Gastrocnemius medialis (tissue), 4 donors: ENCODE measurements at regions not wholly inside any gene's neighbourhood (a gene's known extent, or its start where the extent isn't known, plus 50 kb on each side); places are given as distances from the start of the nearest gene placed in this dataset.

Source experiments
- ATAC-seq, 2 donors: fragments of 150-250 bp; one replicate each; pipeline ENCODE4 v1.9.1; 2016
- DNase-seq, 2 donors: peaks; one replicate each; pipeline ENCODE4 v3.0.0-alpha.2; 2019
- H3K27ac ChIP-seq, 4 donors: fragments of 200-600 bp; sonication (generic); 1 replicate in 1 of 4; 2 replicates in 3 of 4; pipeline ENCODE4 v1.5.1; 2016 to 2018; ENCODE audit warnings: mild to moderate bottlenecking in 2 of 4, moderate library complexity in 1 of 4
- H3K27me3 ChIP-seq, 3 donors: fragments of 200-600 bp; sonication (generic) in 2 of 3; 1 replicate in 1 of 3; 2 replicates in 2 of 3; pipeline versions ENCODE4 v1.5.1 to v1.6.0; 2016 to 2019; ENCODE audit warnings: mild to moderate bottlenecking in 1 of 3, moderate library complexity in 1 of 3
- H3K36me3 ChIP-seq, 2 donors: fragments of 200-600 bp; sonication (generic) in 1 of 2; one replicate each; pipeline ENCODE4 v1.5.1; 2017 to 2018
- H3K4me1 ChIP-seq, 2 donors: fragments of 200-600 bp; sonication (generic) in 1 of 2; one replicate each; pipeline ENCODE4 v1.5.1; 2016 to 2017; ENCODE audit warnings: mild to moderate bottlenecking in 2 of 2
- H3K4me3 ChIP-seq, 4 donors: fragments of 200-600 bp; sonication (generic) in 3 of 4; 1 replicate in 1 of 4; 2 replicates in 3 of 4; pipeline ENCODE4 v1.5.1; 2016 to 2019; ENCODE audit warnings: mild to moderate bottlenecking in 2 of 4
- H3K9me3 ChIP-seq, 3 donors: fragments of 200-600 bp; sonication (generic) in 2 of 3; 1 replicate in 1 of 3; 2 replicates in 2 of 3; pipeline ENCODE4 v1.5.1; 2016 to 2019
- CTCF ChIP-seq, 5 experiments: fragments of 450-650 bp in 3 of 5; fragments of 200-600 bp in 2 of 5; sonication (generic) in 2 of 5; IDR thresholded peaks in 4 of 5; conservative IDR thresholded peaks in 1 of 5; 1 replicate in 4 of 5; 2 replicates in 1 of 5; pipeline ENCODE4 v1.5.1; 2016 to 2019; ENCODE audit warnings: antibody characterized with exemption in 5 of 5, mild to moderate bottlenecking in 3 of 5, moderate library complexity in 3 of 5
- POLR2A ChIP-seq, 2 donors: fragments of 450-650 bp; IDR thresholded peaks; one replicate each; pipeline ENCODE4 v1.6.1; 2017; ENCODE audit warnings: antibody characterized with exemption in 2 of 2, mild to moderate bottlenecking in 2 of 2, moderate library complexity in 2 of 2
- in situ Hi-C, 4 donors: fragments of 200-750 bp; cut with MboI; loops; one replicate each; pipeline versions ENCODE4 v1.15.0 to v1.8.0; 2017; ENCODE audit warnings: low sequenced_read_pairs in 4 of 4
- intact Hi-C: fragments of 100-400 bp; cut with DNase I; formaldehyde crosslinking; loops from one replicate; pipeline ENCODE4 v1.15.1; 2023; ENCODE audit warnings: low total_unique reads

- H3K27me3 ChIP-seq, result no peaks in the 10 kb centered on the region
- no peak for DNase-seq
- H3K4me1 ChIP-seq, result no peaks in the 10 kb centered on the region
- intact Hi-C loops, result no loop called here
- in situ Hi-C loops, result no loop called here
- H3K27ac ChIP-seq, result no peak overlapping the region
- ATAC-seq, result no peak
- TF ChIP-seq POLR2A (IDR thresholded peaks at IDR 0.05) (no peak), CTCF (IDR thresholded peaks at IDR 0.05 in 4 of 5, conservative IDR thresholded peaks at IDR 0.05 in 1 of 5) (no peak)
- H3K36me3 ChIP-seq, result no peaks in the 10 kb centered on the region
- no peak overlapping the region for H3K4me3 ChIP-seq
- H3K9me3 ChIP-seq, result no peaks in the 10 kb centered on the region
Measured at GRCh38 chr5:147152086-147152485, 82.7 kb upstream of the STK32A start.

- Histone ChIP-seq H3K27me3 (no peaks in the 10 kb centered on the region), H3K9me3 (no peaks in the 10 kb centered on the region), H3K4me3 (no peak overlapping the region), H3K27ac (no peak overlapping the region), H3K4me1 (no peaks in the 10 kb centered on the region), H3K36me3 (no peaks in the 10 kb centered on the region)
- in situ Hi-C loops (no loop called here), intact Hi-C loops (no loop called here)
- DNase-seq (no peak), ATAC-seq (no peak)
- no peak for TF ChIP-seq POLR2A (IDR thresholded peaks at IDR 0.05)
- TF ChIP-seq CTCF (IDR thresholded peaks at IDR 0.05 in 4 of 5, conservative IDR thresholded peaks at IDR 0.05 in 1 of 5), result no peak
Measured at GRCh38 chr5:147154809-147155208, 80.0 kb upstream of the STK32A start.

- H3K4me3 ChIP-seq, result no peak overlapping the region
- H3K27me3 ChIP-seq, result no peaks in the 10 kb centered on the region
- intact Hi-C loops (no loop called here), in situ Hi-C loops (no loop called here)
- H3K4me1 ChIP-seq, result no peaks in the 10 kb centered on the region
- H3K27ac ChIP-seq, result no peak overlapping the region
- no peak for TF ChIP-seq CTCF (IDR thresholded peaks at IDR 0.05 in 4 of 5, conservative IDR thresholded peaks at IDR 0.05 in 1 of 5)
- DNase-seq (no peak), ATAC-seq (no peak)
- no peaks in the 10 kb centered on the region for H3K9me3 ChIP-seq
- H3K36me3 ChIP-seq, result no peaks in the 10 kb centered on the region
Measured at GRCh38 chr5:147156012-147156411, 78.8 kb upstream of the STK32A start.

- TF ChIP-seq POLR2A (IDR thresholded peaks at IDR 0.05) (no peak), CTCF (IDR thresholded peaks at IDR 0.05 in 4 of 5, conservative IDR thresholded peaks at IDR 0.05 in 1 of 5) (no peak)
- no peaks in the 10 kb centered on the region for H3K27me3 ChIP-seq
- H3K9me3 ChIP-seq, result no peaks in the 10 kb centered on the region
- DNase-seq (no peak), ATAC-seq (no peak)
- in situ Hi-C loops (no loop called here), intact Hi-C loops (no loop called here)
- no peak overlapping the region for H3K27ac ChIP-seq
- H3K36me3 ChIP-seq, result no peaks in the 10 kb centered on the region
- H3K4me1 ChIP-seq, result peaks cover 0 to 7% of the 10 kb centered on the region in 2 donors
- H3K4me3 ChIP-seq, result no peak overlapping the region
Measured at GRCh38 chr5:147160902-147161700, 73.7 kb upstream of the STK32A start.

- no peak for DNase-seq
- in situ Hi-C loops (no loop called here), intact Hi-C loops (no loop called here)
- no peak for TF ChIP-seq CTCF (IDR thresholded peaks at IDR 0.05 in 4 of 5, conservative IDR thresholded peaks at IDR 0.05 in 1 of 5)
- no peak for TF ChIP-seq POLR2A (IDR thresholded peaks at IDR 0.05)
- Histone ChIP-seq H3K4me3 (no peak overlapping the region), H3K9me3 (no peaks in the 10 kb centered on the region), H3K4me1 (peaks cover 0 to 7% of the 10 kb centered on the region in 2 donors), H3K27ac (no peak overlapping the region), H3K27me3 (no peaks in the 10 kb centered on the region), H3K36me3 (no peaks in the 10 kb centered on the region)
- no peak for ATAC-seq
Measured at GRCh38 chr5:147162740-147163139, 72.1 kb upstream of the STK32A start.
